ENCODE measurements at regions not wholly inside any gene's neighbourhood (a gene's known extent, or its start where the extent isn't known, plus 50 kb on each side); places are given as distances from the start of the nearest gene placed in this dataset.

GRCh38 chr13:109842212-109842920 lies 56.0 kb upstream of the IRS2 start:
- TF ChIP-seq POLR2A (IDR thresholded peaks at IDR 0.05) (no peak), POLR2AphosphoS5 (IDR thresholded peaks at IDR 0.05) (no peak)
- TF ChIP-seq, protein P1, sequence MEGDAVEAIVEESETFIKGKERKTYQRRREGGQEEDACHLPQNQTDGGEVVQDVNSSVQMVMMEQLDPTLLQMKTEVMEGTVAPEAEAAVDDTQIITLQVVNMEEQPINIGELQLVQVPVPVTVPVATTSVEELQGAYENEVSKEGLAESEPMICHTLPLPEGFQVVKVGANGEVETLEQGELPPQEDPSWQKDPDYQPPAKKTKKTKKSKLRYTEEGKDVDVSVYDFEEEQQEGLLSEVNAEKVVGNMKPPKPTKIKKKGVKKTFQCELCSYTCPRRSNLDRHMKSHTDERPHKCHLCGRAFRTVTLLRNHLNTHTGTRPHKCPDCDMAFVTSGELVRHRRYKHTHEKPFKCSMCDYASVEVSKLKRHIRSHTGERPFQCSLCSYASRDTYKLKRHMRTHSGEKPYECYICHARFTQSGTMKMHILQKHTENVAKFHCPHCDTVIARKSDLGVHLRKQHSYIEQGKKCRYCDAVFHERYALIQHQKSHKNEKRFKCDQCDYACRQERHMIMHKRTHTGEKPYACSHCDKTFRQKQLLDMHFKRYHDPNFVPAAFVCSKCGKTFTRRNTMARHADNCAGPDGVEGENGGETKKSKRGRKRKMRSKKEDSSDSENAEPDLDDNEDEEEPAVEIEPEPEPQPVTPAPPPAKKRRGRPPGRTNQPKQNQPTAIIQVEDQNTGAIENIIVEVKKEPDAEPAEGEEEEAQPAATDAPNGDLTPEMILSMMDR (IDR thresholded peaks at IDR 0.05 in 8 of 11, conservative IDR thresholded peaks at IDR 0.05 in 3 of 11), result no peak
